Choroid plexus epithelial cell (primary cell): ENCODE measurements at regions not wholly inside any gene's neighbourhood (a gene's known extent, or its start where the extent isn't known, plus 50 kb on each side); places are given as distances from the start of the nearest gene placed in this dataset.
A peak's percentile ranks its signal among the peaks of the same experiment; 100 is the strongest.
"Not testable (repeated sequence)": the region's sequence is repeated elsewhere in the genome, so short reads cannot be mapped to it uniquely, and the experiment has no call there.

Experiments used
- DNase-seq: peaks from one replicate; pipeline ENCODE4 v3.0.0-alpha.2; 2010; ENCODE audit warnings: low read depth
- H3K4me3 ChIP-seq: 2 replicates; pipeline ENCODE4 v1.5.1; 2011; ENCODE audit warnings: low read depth, mild to moderate bottlenecking, control low read depth, low read length, moderate library complexity
- TF ChIP-seq, protein P1 (sequence below): conservative IDR thresholded peaks from 2 replicates; pipeline ENCODE4 v1.5.1; 2011; ENCODE audit warnings: low read depth, mild to moderate bottlenecking, control low read depth, inconsistent platforms, low read length, moderate library complexity

DNA sequence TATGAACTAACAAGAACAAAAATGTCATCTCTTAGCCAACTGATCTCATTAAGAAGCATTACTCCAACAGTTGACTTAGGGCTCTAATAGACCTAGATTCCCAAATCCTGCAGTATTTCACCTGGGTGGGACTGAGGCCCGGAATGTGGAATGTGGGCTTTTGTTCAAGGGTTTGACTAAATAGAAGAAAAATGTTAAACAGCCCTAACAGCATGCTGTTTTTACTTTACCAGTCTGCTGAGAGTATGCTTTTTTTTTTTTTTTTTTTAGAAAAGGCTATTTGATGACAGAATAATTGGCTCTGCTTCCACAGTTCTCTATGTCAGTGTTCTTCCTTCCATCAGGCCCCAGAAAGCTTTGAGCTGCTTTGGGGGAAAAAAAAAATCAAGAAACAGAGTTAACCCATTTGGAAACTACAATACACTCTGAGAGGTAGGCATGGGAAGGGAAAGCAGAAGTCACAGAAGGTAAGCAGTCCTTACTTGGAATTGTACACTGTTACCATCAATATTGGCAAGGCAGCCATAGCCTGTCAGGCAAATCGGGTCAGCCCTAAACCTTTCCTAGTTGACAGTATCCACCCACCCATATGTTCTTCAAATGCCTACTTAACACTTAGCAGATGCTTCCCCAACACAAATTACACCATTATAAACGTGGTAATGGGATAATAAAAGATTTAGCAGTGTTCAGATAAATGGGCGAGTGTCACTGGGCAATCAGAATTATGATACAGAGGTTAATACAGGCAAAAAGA, 224.2 kb downstream of the CNTN3 start:
- DNase-seq = no peak
- no peak overlapping the region for H3K4me3 ChIP-seq
- TF ChIP-seq, protein P1, sequence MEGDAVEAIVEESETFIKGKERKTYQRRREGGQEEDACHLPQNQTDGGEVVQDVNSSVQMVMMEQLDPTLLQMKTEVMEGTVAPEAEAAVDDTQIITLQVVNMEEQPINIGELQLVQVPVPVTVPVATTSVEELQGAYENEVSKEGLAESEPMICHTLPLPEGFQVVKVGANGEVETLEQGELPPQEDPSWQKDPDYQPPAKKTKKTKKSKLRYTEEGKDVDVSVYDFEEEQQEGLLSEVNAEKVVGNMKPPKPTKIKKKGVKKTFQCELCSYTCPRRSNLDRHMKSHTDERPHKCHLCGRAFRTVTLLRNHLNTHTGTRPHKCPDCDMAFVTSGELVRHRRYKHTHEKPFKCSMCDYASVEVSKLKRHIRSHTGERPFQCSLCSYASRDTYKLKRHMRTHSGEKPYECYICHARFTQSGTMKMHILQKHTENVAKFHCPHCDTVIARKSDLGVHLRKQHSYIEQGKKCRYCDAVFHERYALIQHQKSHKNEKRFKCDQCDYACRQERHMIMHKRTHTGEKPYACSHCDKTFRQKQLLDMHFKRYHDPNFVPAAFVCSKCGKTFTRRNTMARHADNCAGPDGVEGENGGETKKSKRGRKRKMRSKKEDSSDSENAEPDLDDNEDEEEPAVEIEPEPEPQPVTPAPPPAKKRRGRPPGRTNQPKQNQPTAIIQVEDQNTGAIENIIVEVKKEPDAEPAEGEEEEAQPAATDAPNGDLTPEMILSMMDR = no peak

- no peak for DNase-seq
- TF ChIP-seq, protein P1 = no peak
Observed at GRCh38 chr3:74387111-74387735, 227.2 kb downstream of the CNTN3 start.

DNA sequence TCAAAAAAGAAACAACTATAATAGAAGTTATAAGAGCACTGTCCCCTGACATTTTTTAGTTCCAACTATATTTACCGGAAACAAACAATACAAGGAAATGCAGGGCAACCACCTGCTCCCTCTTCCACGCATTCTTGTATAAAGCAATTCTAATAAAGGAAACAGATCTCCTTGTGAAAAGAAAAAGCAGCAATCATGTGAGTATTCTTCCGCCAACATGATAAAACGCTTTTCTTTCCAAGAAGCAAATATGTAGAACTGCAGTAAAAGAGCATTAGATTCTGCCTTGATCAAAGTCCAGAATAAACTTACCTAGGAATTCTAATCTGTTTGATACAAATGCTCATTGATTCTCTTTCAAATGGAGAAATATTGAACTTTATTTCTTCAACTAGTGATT, 230.3 kb downstream of the CNTN3 start:
- H3K4me3 ChIP-seq = no peak overlapping the region
- TF ChIP-seq, protein P1 = no peak
- DNase-seq = no peak

More at GRCh38 chr3:74387111-74387735, 227.2 kb downstream of the CNTN3 start:
- H3K4me3 ChIP-seq = no peak overlapping the region

DNA sequence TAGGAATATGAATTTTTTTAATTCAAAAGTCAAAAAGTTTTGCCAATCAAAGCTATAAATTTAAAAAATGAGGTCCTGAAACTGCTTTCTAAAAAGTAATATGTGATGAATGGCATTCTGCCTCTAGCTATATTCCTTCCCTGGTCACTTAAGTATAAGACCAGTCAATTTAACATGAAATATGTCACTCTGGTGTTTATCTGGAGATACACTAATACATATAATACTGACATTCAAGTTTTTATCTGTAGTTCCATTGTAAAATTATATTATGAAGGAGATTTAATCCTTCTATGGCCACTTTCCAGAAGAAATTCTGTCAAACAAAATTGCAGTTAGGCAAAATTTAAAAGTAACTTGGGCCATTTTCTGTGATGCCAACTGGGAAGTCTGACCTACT, 236.8 kb downstream of the CNTN3 start:
- H3K4me3 ChIP-seq = no peak overlapping the region
- TF ChIP-seq, protein P1 = no peak
- no peak for DNase-seq

GRCh38 chr3:74376323-74376722, 238.1 kb downstream of the CNTN3 start:
- TF ChIP-seq, protein P1 = peak; percentile 68

DNA sequence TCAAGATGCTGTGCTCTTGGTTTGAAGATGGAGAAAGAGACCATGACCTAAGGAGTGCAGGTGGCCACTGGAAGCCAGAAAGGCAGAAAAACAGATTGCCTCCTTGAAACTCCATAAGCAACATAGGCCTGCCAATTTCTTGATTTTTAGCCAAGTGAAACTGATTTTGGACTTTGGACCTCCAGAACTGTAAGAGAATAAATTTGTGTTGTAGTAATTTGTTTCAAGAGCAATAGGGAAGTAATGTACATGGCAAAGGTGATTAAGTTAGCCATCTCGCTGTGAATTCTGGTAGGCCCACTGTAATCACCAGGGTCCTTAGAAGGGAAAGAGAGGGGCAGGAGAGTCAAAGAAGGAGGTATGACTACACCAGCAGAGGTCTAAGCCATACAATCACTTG, 238.8 kb downstream of the CNTN3 start:
- no peak overlapping the region for H3K4me3 ChIP-seq
- DNase-seq = no peak
- TF ChIP-seq, protein P1 = no peak

More at GRCh38 chr3:74376323-74376722, 238.1 kb downstream of the CNTN3 start:
- peak; percentile 59 for DNase-seq
- H3K4me3 ChIP-seq = not testable (repeated sequence)
